ENCODE measurements at regions not wholly inside any gene's neighbourhood (a gene's known extent, or its start where the extent isn't known, plus 50 kb on each side); places are given as distances from the start of the nearest gene placed in this dataset.

DNA sequence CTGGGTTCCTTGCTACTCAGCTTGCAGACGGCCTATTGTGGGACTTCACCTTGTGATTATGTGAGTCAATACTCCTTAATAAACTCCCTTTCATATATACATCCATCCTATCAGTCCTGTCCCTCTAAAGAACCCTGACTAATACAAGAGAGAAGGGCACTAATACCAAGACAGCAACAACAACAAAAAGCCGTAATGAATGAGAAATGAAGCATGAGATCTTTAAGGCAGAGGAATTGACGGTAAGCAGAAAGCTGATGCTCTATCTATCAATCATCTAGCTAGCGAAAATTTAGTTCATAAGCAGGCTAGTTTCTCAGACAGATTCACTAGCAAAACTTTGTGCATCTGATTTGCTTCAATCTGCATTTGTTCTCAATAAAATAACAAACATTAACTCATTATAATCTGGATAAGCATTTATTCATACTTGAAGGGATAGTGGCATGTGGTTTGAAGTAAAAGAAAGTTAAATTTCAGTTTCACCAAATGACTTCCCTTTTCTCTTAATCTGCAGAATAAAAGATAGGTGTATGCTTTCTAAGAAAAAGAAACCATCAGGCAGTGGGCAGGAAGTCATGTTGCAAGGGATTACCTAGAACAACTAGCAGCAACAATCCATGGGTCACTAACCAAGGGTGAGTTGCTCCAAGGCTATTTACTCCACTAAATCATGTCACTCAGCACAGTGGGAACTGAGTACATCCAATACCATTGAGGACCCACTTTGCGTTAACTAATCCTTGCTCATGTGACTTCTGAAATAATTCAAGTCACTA is 376.5 kb downstream of the TMEM182 start:
- no peak for TF ChIP-seq CTCF (IDR thresholded peaks at IDR 0.05; ENCODE audit: borderline replicate concordance, extremely low read depth, insufficient read depth)
- FAIRE-seq = no peak
- Histone ChIP-seq H3K9ac (ENCODE audit: low read length in 3 of 3) (no peak overlapping the region), H3K36me3 (ENCODE audit: control insufficient read depth in 2 of 3, insufficient read depth in 3 of 3, low read length in 3 of 3) (no peaks in the 10 kb centered on the region), H3K27me3 (ENCODE audit: control insufficient read depth, insufficient read depth, low read length) (no peaks in the 10 kb centered on the region), H3K4me3 (ENCODE audit: low read length in 3 of 3) (no peak overlapping the region), H3K27ac (ENCODE audit: low read depth in 2 of 2, low read length in 2 of 2) (no peak overlapping the region), H3K9me3 (ENCODE audit: control insufficient read depth in 2 of 3, insufficient read depth in 1 of 3, low read length in 3 of 3) (no peaks in the 10 kb centered on the region), H3K4me1 (ENCODE audit: control insufficient read depth in 2 of 3, insufficient read depth in 2 of 3, low read depth in 1 of 3, low read length in 3 of 3) (no peaks in the 10 kb centered on the region)
- DNase-seq = peak in 3 of 5 donors; percentile 57 to 86 (median 84)
- intact Hi-C loops (cut with DNase I) = no loop called here

DNA sequence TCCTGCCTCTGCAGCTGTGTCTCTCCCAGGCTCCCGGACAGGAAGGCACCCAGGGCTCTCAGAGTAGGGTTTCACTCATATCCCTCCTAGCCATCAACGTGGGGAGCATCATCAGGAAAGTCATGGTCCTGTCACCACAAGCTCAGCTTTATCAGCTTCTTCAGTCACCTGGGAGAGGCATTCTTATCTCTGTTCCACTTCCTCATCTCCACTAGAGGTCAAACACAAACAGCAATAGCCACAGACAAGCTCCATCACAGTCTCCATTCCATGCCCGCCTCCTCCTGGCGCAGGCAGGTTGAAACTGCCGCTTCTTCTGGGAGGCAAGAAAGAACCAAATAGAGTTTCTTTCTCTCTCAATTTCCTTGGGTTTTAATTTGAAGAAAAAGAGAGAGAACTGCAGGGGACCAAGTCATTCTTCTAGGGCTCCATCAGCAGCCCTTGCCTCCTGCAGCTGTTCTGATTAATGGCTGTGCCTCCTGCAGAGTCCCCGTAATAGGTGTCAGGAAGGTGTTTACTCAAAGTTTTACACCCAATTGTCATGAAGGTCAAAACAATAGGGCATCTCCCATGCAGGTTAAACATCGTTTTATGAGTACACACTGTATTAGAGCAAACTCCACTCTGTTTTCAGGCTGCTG is 377.9 kb downstream of the TMEM182 start:
- Histone ChIP-seq H3K27me3 (ENCODE audit: control insufficient read depth, insufficient read depth, low read length) (no peaks in the 10 kb centered on the region), H3K9me3 (ENCODE audit: control insufficient read depth in 2 of 3, insufficient read depth in 1 of 3, low read length in 3 of 3) (no peaks in the 10 kb centered on the region), H3K27ac (ENCODE audit: low read depth in 2 of 2, low read length in 2 of 2) (no peak overlapping the region), H3K36me3 (ENCODE audit: control insufficient read depth in 2 of 3, insufficient read depth in 3 of 3, low read length in 3 of 3) (no peaks in the 10 kb centered on the region), H3K4me1 (ENCODE audit: control insufficient read depth in 2 of 3, insufficient read depth in 2 of 3, low read depth in 1 of 3, low read length in 3 of 3) (no peaks in the 10 kb centered on the region), H3K4me3 (ENCODE audit: low read length in 3 of 3) (no peak overlapping the region), H3K9ac (ENCODE audit: low read length in 3 of 3) (no peak overlapping the region)
- DNase-seq (no peak), FAIRE-seq (no peak)
- TF ChIP-seq CTCF (IDR thresholded peaks at IDR 0.05; ENCODE audit: borderline replicate concordance, extremely low read depth, insufficient read depth) = no peak
- intact Hi-C loops (cut with DNase I) = no loop called here

- DNase-seq (no peak), FAIRE-seq (no peak)
- intact Hi-C loops (cut with DNase I) = no loop called here
- Histone ChIP-seq H3K27ac (ENCODE audit: low read depth in 2 of 2, low read length in 2 of 2) (no peak overlapping the region), H3K36me3 (ENCODE audit: control insufficient read depth in 2 of 3, insufficient read depth in 3 of 3, low read length in 3 of 3) (no peaks in the 10 kb centered on the region), H3K4me1 (ENCODE audit: control insufficient read depth in 2 of 3, insufficient read depth in 2 of 3, low read depth in 1 of 3, low read length in 3 of 3) (no peaks in the 10 kb centered on the region), H3K9me3 (ENCODE audit: control insufficient read depth in 2 of 3, insufficient read depth in 1 of 3, low read length in 3 of 3) (no peaks in the 10 kb centered on the region), H3K9ac (ENCODE audit: low read length in 3 of 3) (no peak overlapping the region), H3K4me3 (ENCODE audit: low read length in 3 of 3) (no peak overlapping the region), H3K27me3 (ENCODE audit: control insufficient read depth, insufficient read depth, low read length) (no peaks in the 10 kb centered on the region)
- no peak for TF ChIP-seq CTCF (IDR thresholded peaks at IDR 0.05; ENCODE audit: borderline replicate concordance, extremely low read depth, insufficient read depth)
Measured at GRCh38 chr2:103144837-103145236, 383.0 kb downstream of the TMEM182 start.

Data from kidney (tissue), 13 donors.